Calu3 (cell line): ENCODE measurements at regions not wholly inside any gene's neighbourhood (a gene's known extent, or its start where the extent isn't known, plus 50 kb on each side); places are given as distances from the start of the nearest gene placed in this dataset.

Source experiments
- BruUV-seq: library from RNA; stranded (reverse); fragments of 400-500 nt; replicated peaks from 2 replicates; lab custom pipeline; 2021; lab: Mats Ljungman, UMichigan
- CTCF ChIA-PET: fragments of 300-600 bp; sonication (Branson Sonifier 250); formaldehyde crosslinking; loops from one replicate; lab custom pipeline; 2022; ENCODE audit warnings: antibody characterized with exemption; lab: Charles Lee
- DNase-seq: peaks from one replicate; pipeline ENCODE4 v3.0.0; 2022
- H3K27ac Mint-ChIP-seq: one replicate; pipeline ENCODE4 v1.8.0; 2022; ENCODE audit warnings: mixed read lengths; ENCODE audit not compliant: unreplicated experiment
- H3K27me3 Mint-ChIP-seq: one replicate; pipeline ENCODE4 v1.8.0; 2022; ENCODE audit warnings: mixed read lengths; ENCODE audit not compliant: unreplicated experiment
- H3K36me3 Mint-ChIP-seq: one replicate; pipeline ENCODE4 v1.8.0; 2022; ENCODE audit warnings: mild to moderate bottlenecking, moderate library complexity, mixed read lengths; ENCODE audit not compliant: insufficient read depth, unreplicated experiment
- H3K4me1 Mint-ChIP-seq: one replicate; pipeline ENCODE4 v1.8.0; 2022; ENCODE audit warnings: mild to moderate bottlenecking, low read depth, mixed read lengths; ENCODE audit not compliant: unreplicated experiment
- H3K4me3 Mint-ChIP-seq: one replicate; pipeline ENCODE4 v1.8.0; 2022; ENCODE audit warnings: mild to moderate bottlenecking, low read depth, moderate library complexity, mixed read lengths; ENCODE audit not compliant: unreplicated experiment
- H3K9me3 Mint-ChIP-seq: one replicate; pipeline ENCODE4 v1.8.0; 2022; ENCODE audit warnings: low read depth, mixed read lengths; ENCODE audit not compliant: unreplicated experiment
- intact Hi-C: fragments of 100-400 bp; cut with micrococcal nuclease; formaldehyde crosslinking; loops from one replicate; pipeline ENCODE4 v1.10.0; 2022; ENCODE audit not compliant: unreplicated experiment
- TF ChIP-seq, protein P1 (sequence below): fragments of 200-600 bp; IDR thresholded peaks from one replicate; pipeline ENCODE4 v1.8.0; 2022; ENCODE audit warnings: antibody characterized with exemption; ENCODE audit not compliant: unreplicated experiment

GRCh38 chr20:61057443-61058121 is 194.5 kb upstream of the CDH4 start:
- intact Hi-C loops, result no loop called here
- CTCF ChIA-PET, result no interaction called here
- BruUV-seq, result no TSS peak

GRCh38 chr20:61061981-61062380 is 190.1 kb upstream of the CDH4 start:
- H3K27me3 Mint-ChIP-seq, result no peaks in the 10 kb centered on the region
- H3K4me3 Mint-ChIP-seq, result no peak overlapping the region
- intact Hi-C loops, result no loop called here
- no peak overlapping the region for H3K27ac Mint-ChIP-seq
- DNase-seq, result no peak
- BruUV-seq, result no TSS peak
- no peaks in the 10 kb centered on the region for H3K36me3 Mint-ChIP-seq
- CTCF ChIA-PET, result no interaction called here
- no peaks in the 10 kb centered on the region for H3K4me1 Mint-ChIP-seq
- TF ChIP-seq, protein P1, sequence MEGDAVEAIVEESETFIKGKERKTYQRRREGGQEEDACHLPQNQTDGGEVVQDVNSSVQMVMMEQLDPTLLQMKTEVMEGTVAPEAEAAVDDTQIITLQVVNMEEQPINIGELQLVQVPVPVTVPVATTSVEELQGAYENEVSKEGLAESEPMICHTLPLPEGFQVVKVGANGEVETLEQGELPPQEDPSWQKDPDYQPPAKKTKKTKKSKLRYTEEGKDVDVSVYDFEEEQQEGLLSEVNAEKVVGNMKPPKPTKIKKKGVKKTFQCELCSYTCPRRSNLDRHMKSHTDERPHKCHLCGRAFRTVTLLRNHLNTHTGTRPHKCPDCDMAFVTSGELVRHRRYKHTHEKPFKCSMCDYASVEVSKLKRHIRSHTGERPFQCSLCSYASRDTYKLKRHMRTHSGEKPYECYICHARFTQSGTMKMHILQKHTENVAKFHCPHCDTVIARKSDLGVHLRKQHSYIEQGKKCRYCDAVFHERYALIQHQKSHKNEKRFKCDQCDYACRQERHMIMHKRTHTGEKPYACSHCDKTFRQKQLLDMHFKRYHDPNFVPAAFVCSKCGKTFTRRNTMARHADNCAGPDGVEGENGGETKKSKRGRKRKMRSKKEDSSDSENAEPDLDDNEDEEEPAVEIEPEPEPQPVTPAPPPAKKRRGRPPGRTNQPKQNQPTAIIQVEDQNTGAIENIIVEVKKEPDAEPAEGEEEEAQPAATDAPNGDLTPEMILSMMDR, result no peak
- peaks cover 12% of the 10 kb centered on the region for H3K9me3 Mint-ChIP-seq

More at GRCh38 chr20:61057443-61058121, 194.5 kb upstream of the CDH4 start:
- no peaks in the 10 kb centered on the region for H3K4me1 Mint-ChIP-seq
- H3K27ac Mint-ChIP-seq, result no peak overlapping the region
- DNase-seq, result no peak
- no peaks in the 10 kb centered on the region for H3K27me3 Mint-ChIP-seq
- H3K9me3 Mint-ChIP-seq, result peaks cover 6% of the 10 kb centered on the region
- H3K4me3 Mint-ChIP-seq, result no peak overlapping the region
- TF ChIP-seq, protein P1, result no peak
- no peaks in the 10 kb centered on the region for H3K36me3 Mint-ChIP-seq

DNA sequence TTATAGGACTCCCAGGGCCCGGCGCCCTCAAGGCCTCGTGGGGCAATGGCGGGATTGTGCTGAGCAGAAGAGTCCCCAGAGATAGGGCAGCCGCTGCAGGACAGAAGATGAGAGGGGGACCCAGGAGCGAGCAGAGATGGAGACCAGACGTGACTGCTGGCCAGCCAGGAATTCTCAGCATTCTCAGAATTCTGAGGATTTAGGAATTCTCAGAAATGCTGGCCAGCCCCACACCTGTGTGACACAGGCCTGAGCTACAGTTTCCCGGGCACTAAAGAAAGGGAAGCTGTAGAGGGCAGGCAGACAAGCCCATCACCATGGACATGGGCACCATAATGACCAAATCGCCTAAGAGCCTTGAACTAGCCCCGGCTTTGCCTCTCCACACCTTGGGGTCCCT is 186.2 kb upstream of the CDH4 start:
- Mint-ChIP-seq H3K36me3 (no peaks in the 10 kb centered on the region), H3K27me3 (no peaks in the 10 kb centered on the region), H3K27ac (no peak overlapping the region), H3K9me3 (peaks cover 15% of the 10 kb centered on the region), H3K4me3 (no peak overlapping the region), H3K4me1 (no peaks in the 10 kb centered on the region)
- BruUV-seq, result no TSS peak
- no peak for DNase-seq
- intact Hi-C loops, result no loop called here
- CTCF ChIA-PET, result no interaction called here
- TF ChIP-seq, protein P1, result no peak

DNA sequence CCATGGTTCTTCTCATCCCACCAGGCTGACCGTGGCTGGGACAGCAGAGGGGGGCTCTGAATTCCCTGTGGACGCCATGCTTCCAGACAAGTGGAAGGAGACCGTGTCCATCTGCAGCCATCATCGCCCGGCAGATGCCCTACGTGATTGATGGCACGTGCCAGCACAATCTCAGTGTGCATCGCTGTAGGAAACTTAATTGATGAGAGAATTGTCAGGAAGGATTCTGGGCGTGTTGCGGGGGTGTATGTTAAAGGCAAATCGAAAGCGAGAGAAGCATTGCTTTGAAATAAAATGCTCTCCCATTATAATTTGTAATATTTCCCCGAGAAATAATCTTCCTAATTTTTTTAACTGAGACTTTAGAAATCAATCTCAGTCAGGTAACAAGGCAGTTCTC is 185.5 kb upstream of the CDH4 start:
- CTCF ChIA-PET, result no interaction called here
- no peak overlapping the region for H3K4me3 Mint-ChIP-seq
- no peak overlapping the region for H3K27ac Mint-ChIP-seq
- BruUV-seq, result no TSS peak
- intact Hi-C loops, result no loop called here
- no peaks in the 10 kb centered on the region for H3K27me3 Mint-ChIP-seq
- H3K9me3 Mint-ChIP-seq, result peaks cover 15% of the 10 kb centered on the region
- no peaks in the 10 kb centered on the region for H3K4me1 Mint-ChIP-seq
- TF ChIP-seq, protein P1, result no peak
- no peaks in the 10 kb centered on the region for H3K36me3 Mint-ChIP-seq
- DNase-seq, result no peak
